HepG2 (cell line): ENCODE measurements at regions not wholly inside any gene's neighbourhood (a gene's known extent, or its start where the extent isn't known, plus 50 kb on each side); places are given as distances from the start of the nearest gene placed in this dataset.

Experiments used
- JUND ChIP-seq: sonication (generic); formaldehyde crosslinking; IDR thresholded peaks from 2 replicates; pipeline ENCODE4 v1.8.0; 2022; ENCODE audit warnings: mild to moderate bottlenecking, missing genetic modification reagents
- ZNF3 ChIP-seq: IDR thresholded peaks from 2 replicates; pipeline ENCODE4 v1.7.0; 2017; ENCODE audit warnings: inconsistent platforms
- TF ChIP-seq, protein P1 (sequence below): sonication (generic); formaldehyde crosslinking; IDR thresholded peaks from 2 replicates; pipeline ENCODE4 v1.5.0; 2020; ENCODE audit warnings: mild to moderate bottlenecking, missing genetic modification reagents, moderate library complexity

DNA sequence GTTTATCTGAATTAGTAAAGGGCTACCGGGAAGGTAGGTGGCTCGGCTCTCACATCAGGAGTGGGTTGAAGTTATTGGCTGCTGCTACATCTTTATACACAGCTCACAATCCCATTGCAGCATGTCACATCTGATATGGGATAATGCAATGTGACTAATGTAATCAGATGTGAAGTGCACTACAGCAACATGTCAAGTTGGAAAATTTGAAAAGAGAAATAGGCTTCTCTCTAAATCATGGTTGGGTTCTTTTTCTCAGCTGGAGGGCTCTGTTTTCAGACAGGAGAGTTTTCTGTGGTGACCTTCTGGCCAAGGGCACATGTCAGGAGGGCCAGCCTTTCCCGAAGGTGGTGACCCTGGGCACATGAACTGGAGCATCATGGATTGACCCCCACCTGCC, 337.5 kb downstream of the HRH4 start:
- no peak for TF ChIP-seq JUND (CRISPR knock-in tag)
- TF ChIP-seq ZNF3 (CRISPR knock-in tag) = no peak
- TF ChIP-seq, protein P1, sequence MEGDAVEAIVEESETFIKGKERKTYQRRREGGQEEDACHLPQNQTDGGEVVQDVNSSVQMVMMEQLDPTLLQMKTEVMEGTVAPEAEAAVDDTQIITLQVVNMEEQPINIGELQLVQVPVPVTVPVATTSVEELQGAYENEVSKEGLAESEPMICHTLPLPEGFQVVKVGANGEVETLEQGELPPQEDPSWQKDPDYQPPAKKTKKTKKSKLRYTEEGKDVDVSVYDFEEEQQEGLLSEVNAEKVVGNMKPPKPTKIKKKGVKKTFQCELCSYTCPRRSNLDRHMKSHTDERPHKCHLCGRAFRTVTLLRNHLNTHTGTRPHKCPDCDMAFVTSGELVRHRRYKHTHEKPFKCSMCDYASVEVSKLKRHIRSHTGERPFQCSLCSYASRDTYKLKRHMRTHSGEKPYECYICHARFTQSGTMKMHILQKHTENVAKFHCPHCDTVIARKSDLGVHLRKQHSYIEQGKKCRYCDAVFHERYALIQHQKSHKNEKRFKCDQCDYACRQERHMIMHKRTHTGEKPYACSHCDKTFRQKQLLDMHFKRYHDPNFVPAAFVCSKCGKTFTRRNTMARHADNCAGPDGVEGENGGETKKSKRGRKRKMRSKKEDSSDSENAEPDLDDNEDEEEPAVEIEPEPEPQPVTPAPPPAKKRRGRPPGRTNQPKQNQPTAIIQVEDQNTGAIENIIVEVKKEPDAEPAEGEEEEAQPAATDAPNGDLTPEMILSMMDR (CRISPR knock-in tag) = no peak
